Osteocyte (in vitro differentiated cells): ENCODE measurements at regions not wholly inside any gene's neighbourhood (a gene's known extent, or its start where the extent isn't known, plus 50 kb on each side); places are given as distances from the start of the nearest gene placed in this dataset.

Experiments used
- DNase-seq: peaks from one replicate; pipeline ENCODE4 v3.0.0; 2021; ENCODE audit warnings: mixed read lengths; ENCODE audit not compliant: unreplicated experiment; ENCODE audit errors: extremely low spot score
- H3K27ac Mint-ChIP-seq: one replicate; pipeline ENCODE4 v1.8.0; 2021; ENCODE audit warnings: mild to moderate bottlenecking, mixed read lengths; ENCODE audit not compliant: unreplicated experiment
- H3K27me3 Mint-ChIP-seq: one replicate; pipeline ENCODE4 v1.8.0; 2021; ENCODE audit warnings: mixed read lengths; ENCODE audit not compliant: unreplicated experiment
- H3K36me3 Mint-ChIP-seq: one replicate; pipeline ENCODE4 v1.8.0; 2021; ENCODE audit warnings: mixed read lengths; ENCODE audit not compliant: unreplicated experiment
- H3K4me1 Mint-ChIP-seq: one replicate; pipeline ENCODE4 v1.8.0; 2021; ENCODE audit warnings: mixed read lengths; ENCODE audit not compliant: unreplicated experiment
- H3K4me3 Mint-ChIP-seq: one replicate; pipeline ENCODE4 v1.8.0; 2021; ENCODE audit warnings: mild to moderate bottlenecking, moderate library complexity, mixed read lengths; ENCODE audit not compliant: unreplicated experiment
- H3K9me3 Mint-ChIP-seq: one replicate; pipeline ENCODE4 v1.8.0; 2021; ENCODE audit warnings: mixed read lengths; ENCODE audit not compliant: unreplicated experiment
- CTCF ChIP-seq: fragments of 200-600 bp; sonication (generic); IDR thresholded peaks from 2 replicates; pipeline ENCODE4 v1.5.0; 2021; ENCODE audit warnings: antibody characterized with exemption, mild to moderate bottlenecking, moderate library complexity

GRCh38 chr13:34127523-34127922 is 309.6 kb downstream of the RFC3 start:
- Mint-ChIP-seq H3K27ac (no peak overlapping the region), H3K4me1 (peaks cover 17% of the 10 kb centered on the region), H3K27me3 (no peaks in the 10 kb centered on the region), H3K4me3 (no peak overlapping the region), H3K36me3 (no peaks in the 10 kb centered on the region), H3K9me3 (no peaks in the 10 kb centered on the region)
- DNase-seq: no peak
- TF ChIP-seq CTCF: no peak

GRCh38 chr13:34128661-34129060 is 310.7 kb downstream of the RFC3 start:
- DNase-seq: no peak
- H3K9me3 Mint-ChIP-seq: no peaks in the 10 kb centered on the region
- H3K27ac Mint-ChIP-seq: peak overlapping the region; percentile 25
- H3K27me3 Mint-ChIP-seq: no peaks in the 10 kb centered on the region
- no peak for TF ChIP-seq CTCF
- H3K36me3 Mint-ChIP-seq: no peaks in the 10 kb centered on the region
- no peak overlapping the region for H3K4me3 Mint-ChIP-seq
- H3K4me1 Mint-ChIP-seq: peaks cover 17% of the 10 kb centered on the region

- Mint-ChIP-seq H3K4me3 (no peak overlapping the region), H3K9me3 (no peaks in the 10 kb centered on the region), H3K4me1 (peaks cover 17% of the 10 kb centered on the region), H3K27ac (no peak overlapping the region), H3K27me3 (no peaks in the 10 kb centered on the region), H3K36me3 (no peaks in the 10 kb centered on the region)
- no peak for DNase-seq
- no peak for TF ChIP-seq CTCF
These were observed 311.5 kb downstream of the RFC3 start for GRCh38 chr13:34129436-34129835.

- no peaks in the 10 kb centered on the region for H3K4me1 Mint-ChIP-seq
- peaks cover 3% of the 10 kb centered on the region for H3K27me3 Mint-ChIP-seq
- H3K27ac Mint-ChIP-seq: no peak overlapping the region
- H3K36me3 Mint-ChIP-seq: no peaks in the 10 kb centered on the region
- DNase-seq: no peak
- no peaks in the 10 kb centered on the region for H3K9me3 Mint-ChIP-seq
- H3K4me3 Mint-ChIP-seq: no peak overlapping the region
- TF ChIP-seq CTCF: no peak
These were observed 319.3 kb downstream of the RFC3 start for GRCh38 chr13:34137200-34137599.

GRCh38 chr13:34139660-34140227 is 321.8 kb downstream of the RFC3 start:
- Mint-ChIP-seq H3K9me3 (no peaks in the 10 kb centered on the region), H3K4me1 (no peaks in the 10 kb centered on the region), H3K4me3 (no peak overlapping the region), H3K27me3 (peaks cover 7% of the 10 kb centered on the region), H3K27ac (no peak overlapping the region), H3K36me3 (no peaks in the 10 kb centered on the region)
- no peak for TF ChIP-seq CTCF
- no peak for DNase-seq
